CD14-positive monocyte (primary cell): ENCODE measurements at regions not wholly inside any gene's neighbourhood (a gene's known extent, or its start where the extent isn't known, plus 50 kb on each side); places are given as distances from the start of the nearest gene placed in this dataset.

Experiments used
- DNase-seq, 3 donors: peaks; one replicate each; pipeline ENCODE4 v3.0.0-alpha.2; 2011 to 2022
- H2AFZ ChIP-seq: 2 replicates; pipeline ENCODE4 v1.6.0; 2012; ENCODE audit warnings: mild to moderate bottlenecking, low read depth, low read length, inconsistent platforms; ENCODE audit not compliant: insufficient read depth, poor library complexity, severe bottlenecking
- H3K27ac ChIP-seq, 2 donors: 1 replicate in 1 of 2; 2 replicates in 1 of 2; pipeline ENCODE4 v1.5.1; 2012 to 2013; ENCODE audit warnings: low read length in 2 of 2, control low read depth in 1 of 2, inconsistent platforms in 1 of 2, low read depth in 1 of 2, mild to moderate bottlenecking in 1 of 2
- H3K27me3 ChIP-seq, 2 donors: one replicate each; pipeline versions ENCODE4 v1.6.0 to v1.6.1; 2011 to 2013; ENCODE audit warnings: low read length in 2 of 2; ENCODE audit not compliant: control insufficient read depth in 2 of 2, insufficient read depth in 2 of 2
- H3K36me3 ChIP-seq, 2 donors: replicated peaks in 1 of 2; 1 replicate in 1 of 2; 2 replicates in 1 of 2; pipeline versions ENCODE4 v1.5.1 to v1.6.1; 2012 to 2013; ENCODE audit warnings: low read length in 2 of 2, control low read depth in 1 of 2, inconsistent platforms in 1 of 2, mild to moderate bottlenecking in 1 of 2; ENCODE audit not compliant: insufficient read depth in 2 of 2, control insufficient read depth in 1 of 2
- H3K4me1 ChIP-seq, 2 donors: 1 replicate in 1 of 2; 2 replicates in 1 of 2; pipeline versions ENCODE4 v1.5.1 to v1.6.1; 2012 to 2013; ENCODE audit warnings: low read length in 2 of 2, control low read depth in 1 of 2, inconsistent platforms in 1 of 2, mild to moderate bottlenecking in 1 of 2, moderate library complexity in 1 of 2; ENCODE audit not compliant: insufficient read depth in 2 of 2, control insufficient read depth in 1 of 2
- H3K4me2 ChIP-seq: replicated peaks from 2 replicates; pipeline ENCODE3; 2012; ENCODE audit warnings: low read length, moderate library complexity, mild to moderate bottlenecking; ENCODE audit not compliant: poor library complexity, severe bottlenecking; ENCODE audit errors: extremely low read depth
- H3K4me3 ChIP-seq, 3 experiments: fragments of 200-600 bp in 1 of 3; sonication (generic) in 1 of 3; replicated peaks in 1 of 3; 1 replicate in 2 of 3; 2 replicates in 1 of 3; pipeline ENCODE4 v1.5.1; 2011 to 2013; ENCODE audit warnings: low read length in 3 of 3, mild to moderate bottlenecking in 3 of 3, control low read depth in 2 of 3, low read depth in 2 of 3, inconsistent platforms in 1 of 3, moderate library complexity in 1 of 3
- H3K79me2 ChIP-seq: 2 replicates; pipeline ENCODE4 v1.6.0; 2012; ENCODE audit warnings: mild to moderate bottlenecking, control low read depth, inconsistent platforms, low read length, moderate library complexity; ENCODE audit not compliant: insufficient read depth
- H3K9ac ChIP-seq: 2 replicates; pipeline ENCODE4 v1.6.0; 2017; ENCODE audit warnings: low read length, mild to moderate bottlenecking; ENCODE audit not compliant: insufficient read depth, poor library complexity, severe bottlenecking
- H3K9me3 ChIP-seq, 2 donors: replicated peaks in 1 of 2; 1 replicate in 1 of 2; 2 replicates in 1 of 2; pipeline versions ENCODE4 v1.5.1 to v1.6.1; 2012 to 2013; ENCODE audit warnings: low read length in 2 of 2, control low read depth in 1 of 2; ENCODE audit not compliant: control insufficient read depth in 1 of 2, insufficient read depth in 1 of 2
- H4K20me1 ChIP-seq: 2 replicates; pipeline ENCODE4 v1.6.0; 2012; ENCODE audit warnings: mild to moderate bottlenecking, low read length, control low read depth, moderate library complexity; ENCODE audit not compliant: insufficient read depth
- H3K27ac Mint-ChIP-seq, 7 donors: one replicate each; pipeline ENCODE4 v1.8.0; 2020; ENCODE audit warnings: mild to moderate bottlenecking in 7 of 7, mixed read lengths in 7 of 7, moderate library complexity in 6 of 7, inconsistent platforms in 2 of 7
- H3K27me3 Mint-ChIP-seq, 3 donors: one replicate each; pipeline ENCODE4 v1.8.0; 2021 to 2022; ENCODE audit warnings: low read depth in 3 of 3, mild to moderate bottlenecking in 3 of 3, mixed read lengths in 3 of 3, moderate library complexity in 3 of 3, inconsistent platforms in 1 of 3
- H3K36me3 Mint-ChIP-seq, 2 donors: one replicate each; pipeline ENCODE4 v1.8.0; 2020; ENCODE audit warnings: mixed read lengths in 2 of 2, inconsistent platforms in 1 of 2, mild to moderate bottlenecking in 1 of 2
- H3K4me1 Mint-ChIP-seq: one replicate; pipeline ENCODE4 v1.8.0; 2020; ENCODE audit warnings: mild to moderate bottlenecking, mixed read lengths
- H3K4me3 Mint-ChIP-seq, 2 donors: one replicate each; pipeline ENCODE4 v1.8.0; 2020; ENCODE audit warnings: mild to moderate bottlenecking in 2 of 2, mixed read lengths in 2 of 2, moderate library complexity in 1 of 2
- H3K9me3 Mint-ChIP-seq, 7 donors: one replicate each; pipeline ENCODE4 v1.8.0; 2020 to 2022; ENCODE audit warnings: mixed read lengths in 7 of 7, mild to moderate bottlenecking in 6 of 7, moderate library complexity in 6 of 7, inconsistent platforms in 2 of 7
- WGBS: methylation state at CpG from one replicate; pipeline ENCODE4 v1.1.5; 2013; ENCODE audit warnings: missing lambda C conversion rate; ENCODE audit not compliant: insufficient coverage; 5-methylcytosine and 5-hydroxymethylcytosine counted together
- intact Hi-C, 2 donors: fragments of 100-400 bp; cut with micrococcal nuclease; formaldehyde crosslinking; loops; one replicate each; pipeline versions ENCODE4 v1.15.0 to v1.15.1; 2023
- TF ChIP-seq, protein P1 (sequence below): fragments of 200-600 bp; IDR thresholded peaks from one replicate; pipeline ENCODE4 v1.8.0; 2022; ENCODE audit warnings: antibody characterized with exemption, mild to moderate bottlenecking

GRCh38 chr2:524442-524841 lies 152.8 kb downstream of the TMEM18 start:
- H3K4me1 ChIP-seq: no peaks in the 10 kb centered on the region
- no peaks in the 10 kb centered on the region for H3K36me3 ChIP-seq
- H3K27ac ChIP-seq: no peak overlapping the region
- no peak for DNase-seq
- no peak overlapping the region for H3K4me2 ChIP-seq
- no peak overlapping the region for H3K9ac ChIP-seq
- Mint-ChIP-seq H3K4me3 (no peak overlapping the region), H3K9me3 (peaks cover 1 to 12% (median 7%) of the 10 kb centered on the region in 7 donors), H3K36me3 (no peaks in the 10 kb centered on the region), H3K27ac (no peak overlapping the region), H3K4me1 (no peaks in the 10 kb centered on the region), H3K27me3 (peaks cover 0 to 4% (median 2%) of the 10 kb centered on the region in 3 donors)
- 83% methylated on average over 2 of the region's 3 CpGs for WGBS
- intact Hi-C loops: no loop called here
- no peaks in the 10 kb centered on the region for H4K20me1 ChIP-seq
- H2AFZ ChIP-seq: no peak overlapping the region
- no peak overlapping the region for H3K4me3 ChIP-seq
- TF ChIP-seq, protein P1, sequence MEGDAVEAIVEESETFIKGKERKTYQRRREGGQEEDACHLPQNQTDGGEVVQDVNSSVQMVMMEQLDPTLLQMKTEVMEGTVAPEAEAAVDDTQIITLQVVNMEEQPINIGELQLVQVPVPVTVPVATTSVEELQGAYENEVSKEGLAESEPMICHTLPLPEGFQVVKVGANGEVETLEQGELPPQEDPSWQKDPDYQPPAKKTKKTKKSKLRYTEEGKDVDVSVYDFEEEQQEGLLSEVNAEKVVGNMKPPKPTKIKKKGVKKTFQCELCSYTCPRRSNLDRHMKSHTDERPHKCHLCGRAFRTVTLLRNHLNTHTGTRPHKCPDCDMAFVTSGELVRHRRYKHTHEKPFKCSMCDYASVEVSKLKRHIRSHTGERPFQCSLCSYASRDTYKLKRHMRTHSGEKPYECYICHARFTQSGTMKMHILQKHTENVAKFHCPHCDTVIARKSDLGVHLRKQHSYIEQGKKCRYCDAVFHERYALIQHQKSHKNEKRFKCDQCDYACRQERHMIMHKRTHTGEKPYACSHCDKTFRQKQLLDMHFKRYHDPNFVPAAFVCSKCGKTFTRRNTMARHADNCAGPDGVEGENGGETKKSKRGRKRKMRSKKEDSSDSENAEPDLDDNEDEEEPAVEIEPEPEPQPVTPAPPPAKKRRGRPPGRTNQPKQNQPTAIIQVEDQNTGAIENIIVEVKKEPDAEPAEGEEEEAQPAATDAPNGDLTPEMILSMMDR: no peak
- H3K79me2 ChIP-seq: no peaks in the 10 kb centered on the region
- peaks cover 0 to 11% of the 10 kb centered on the region in 2 donors for H3K9me3 ChIP-seq
- no peaks in the 10 kb centered on the region for H3K27me3 ChIP-seq

- Histone ChIP-seq H3K36me3 (no peaks in the 10 kb centered on the region), H3K4me2 (no peak overlapping the region), H4K20me1 (no peaks in the 10 kb centered on the region), H3K4me1 (no peaks in the 10 kb centered on the region), H3K27ac (no peak overlapping the region), H3K27me3 (no peaks in the 10 kb centered on the region), H3K79me2 (no peaks in the 10 kb centered on the region), H3K4me3 (no peak overlapping the region), H3K9ac (no peak overlapping the region), H2AFZ (no peak overlapping the region), H3K9me3 (peaks cover 0 to 11% of the 10 kb centered on the region in 2 donors)
- no peak overlapping the region for H3K4me3 Mint-ChIP-seq
- peaks cover 0 to 4% (median 2%) of the 10 kb centered on the region in 3 donors for H3K27me3 Mint-ChIP-seq
- no peak overlapping the region for H3K27ac Mint-ChIP-seq
- no peaks in the 10 kb centered on the region for H3K4me1 Mint-ChIP-seq
- H3K9me3 Mint-ChIP-seq: peaks cover 1 to 12% (median 7%) of the 10 kb centered on the region in 7 donors
- WGBS: 92% methylated on average over 11 of the region's 12 CpGs
- intact Hi-C loops: no loop called here
- H3K36me3 Mint-ChIP-seq: no peaks in the 10 kb centered on the region
- no peak for DNase-seq
- TF ChIP-seq, protein P1: no peak
These were observed 153.4 kb downstream of the TMEM18 start for GRCh38 chr2:523698-524270.
